SU-DHL-6 (cell line): ENCODE measurements at regions not wholly inside any gene's neighbourhood (a gene's known extent, or its start where the extent isn't known, plus 50 kb on each side); places are given as distances from the start of the nearest gene placed in this dataset.

Experiments used
- CTCF ChIP-seq: fragments of 200-600 bp; sonication (generic); IDR thresholded peaks from one replicate; pipeline ENCODE4 v1.5.1; 2017; ENCODE audit warnings: antibody characterized with exemption, mild to moderate bottlenecking, low read length, moderate library complexity; ENCODE audit not compliant: insufficient read depth, poor library complexity, severe bottlenecking
- EZH2phosphoT487 ChIP-seq: fragments of 200-600 bp; sonication (generic), shearing (Covaris generic); conservative IDR thresholded peaks from 2 replicates; pipeline ENCODE4 v1.6.1; 2018; ENCODE audit warnings: mild to moderate bottlenecking, antibody characterized with exemption, low read length, moderate library complexity, mixed read lengths

DNA sequence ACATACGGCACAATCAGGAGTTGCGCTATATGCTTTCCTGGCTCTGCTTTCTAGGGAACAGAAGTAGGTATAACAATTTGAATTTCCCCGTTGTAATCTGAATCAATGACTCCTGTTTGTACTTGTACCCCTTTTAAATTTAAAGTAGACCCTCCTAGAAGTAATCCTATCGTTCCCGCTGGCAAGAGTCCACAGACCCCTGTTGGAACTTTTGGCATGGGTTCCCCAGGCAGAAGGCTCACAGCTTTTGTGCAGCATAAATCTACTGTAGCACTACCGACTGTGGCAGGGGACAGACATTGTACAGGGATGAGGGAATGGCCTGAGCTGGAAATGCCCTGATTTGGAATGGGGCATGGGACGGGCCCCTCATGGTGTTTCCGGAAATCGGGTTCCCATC lies 705.2 kb downstream of the LRFN5 start:
- TF ChIP-seq CTCF, result no peak
- TF ChIP-seq EZH2phosphoT487, result no peak
